Vagina (tissue), 2 donors: ENCODE measurements at regions not wholly inside any gene's neighbourhood (a gene's known extent, or its start where the extent isn't known, plus 50 kb on each side); places are given as distances from the start of the nearest gene placed in this dataset.

ENCODE experiments used
- DNase-seq, 2 donors: peaks; one replicate each; pipeline ENCODE4 v3.0.0-alpha.2; 2017; ENCODE audit errors: extremely low spot score in 2 of 2
- H3K27ac ChIP-seq: fragments of 200-600 bp; sonication (generic); one replicate; pipeline ENCODE4 v1.5.1; 2019
- H3K27me3 ChIP-seq: fragments of 200-600 bp; sonication (generic); one replicate; pipeline ENCODE4 v1.5.1; 2019
- H3K36me3 ChIP-seq, 2 donors: fragments of 200-600 bp; sonication (generic); one replicate each; pipeline ENCODE4 v1.5.1; 2017 to 2019
- H3K4me1 ChIP-seq: fragments of 200-600 bp; sonication (generic); one replicate; pipeline ENCODE4 v1.5.1; 2019
- H3K4me3 ChIP-seq, 2 donors: fragments of 200-600 bp; sonication (generic); 1 replicate in 1 of 2; 2 replicates in 1 of 2; pipeline ENCODE4 v1.5.1; 2016 to 2019
- H3K9me3 ChIP-seq: fragments of 200-600 bp; sonication (generic); one replicate; pipeline ENCODE4 v1.5.1; 2019
- POLR2A ChIP-seq, 2 donors: fragments of 450-650 bp; IDR thresholded peaks; one replicate each; pipeline ENCODE4 v1.6.1; 2017; ENCODE audit warnings: antibody characterized with exemption in 2 of 2, mild to moderate bottlenecking in 2 of 2, moderate library complexity in 2 of 2
- POLR2AphosphoS5 ChIP-seq, 2 donors: sonication (generic); formaldehyde crosslinking; IDR thresholded peaks; one replicate each; pipeline ENCODE4 v1.9.0; 2017; ENCODE audit warnings: antibody characterized with exemption in 2 of 2, mild to moderate bottlenecking in 2 of 2, low read depth in 1 of 2; ENCODE audit not compliant: insufficient read depth in 1 of 2
- intact Hi-C: fragments of 100-400 bp; cut with DNase I; formaldehyde crosslinking; loops from one replicate; pipeline ENCODE4 v1.15.1; 2023
- TF ChIP-seq, protein P1 (sequence below), 3 experiments: fragments of 450-650 bp in 2 of 3; fragments of 200-600 bp in 1 of 3; sonication (generic) in 1 of 3; IDR thresholded peaks; one replicate each; pipeline ENCODE4 v1.5.1; 2017 to 2019; ENCODE audit warnings: antibody characterized with exemption in 3 of 3, mild to moderate bottlenecking in 2 of 3, moderate library complexity in 2 of 3

DNA sequence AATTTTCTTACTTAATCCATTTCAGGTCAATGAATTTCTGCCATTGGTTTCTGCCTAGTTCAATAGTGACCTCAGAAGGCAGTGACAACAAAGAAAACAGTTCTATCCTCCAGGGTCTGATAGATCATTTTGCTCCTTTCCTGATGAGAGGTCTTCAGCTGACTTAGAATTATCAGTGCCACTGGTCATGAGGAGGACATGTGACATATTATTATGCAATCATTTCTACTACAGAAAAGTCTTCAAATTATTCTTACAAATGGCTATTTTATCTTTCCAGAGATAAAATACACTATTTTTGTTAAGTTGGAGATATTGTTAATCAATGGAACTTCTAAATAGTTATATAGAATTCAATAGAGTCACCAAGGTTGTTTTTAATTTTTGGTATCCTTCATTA, 360.0 kb upstream of the GALNT5 start:
- H3K27me3 ChIP-seq = no peaks in the 10 kb centered on the region
- TF ChIP-seq, protein P1, sequence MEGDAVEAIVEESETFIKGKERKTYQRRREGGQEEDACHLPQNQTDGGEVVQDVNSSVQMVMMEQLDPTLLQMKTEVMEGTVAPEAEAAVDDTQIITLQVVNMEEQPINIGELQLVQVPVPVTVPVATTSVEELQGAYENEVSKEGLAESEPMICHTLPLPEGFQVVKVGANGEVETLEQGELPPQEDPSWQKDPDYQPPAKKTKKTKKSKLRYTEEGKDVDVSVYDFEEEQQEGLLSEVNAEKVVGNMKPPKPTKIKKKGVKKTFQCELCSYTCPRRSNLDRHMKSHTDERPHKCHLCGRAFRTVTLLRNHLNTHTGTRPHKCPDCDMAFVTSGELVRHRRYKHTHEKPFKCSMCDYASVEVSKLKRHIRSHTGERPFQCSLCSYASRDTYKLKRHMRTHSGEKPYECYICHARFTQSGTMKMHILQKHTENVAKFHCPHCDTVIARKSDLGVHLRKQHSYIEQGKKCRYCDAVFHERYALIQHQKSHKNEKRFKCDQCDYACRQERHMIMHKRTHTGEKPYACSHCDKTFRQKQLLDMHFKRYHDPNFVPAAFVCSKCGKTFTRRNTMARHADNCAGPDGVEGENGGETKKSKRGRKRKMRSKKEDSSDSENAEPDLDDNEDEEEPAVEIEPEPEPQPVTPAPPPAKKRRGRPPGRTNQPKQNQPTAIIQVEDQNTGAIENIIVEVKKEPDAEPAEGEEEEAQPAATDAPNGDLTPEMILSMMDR (IDR thresholded peaks at IDR 0.05) = no peak
- TF ChIP-seq POLR2A (IDR thresholded peaks at IDR 0.05) = no peak
- no peak for TF ChIP-seq POLR2AphosphoS5 (IDR thresholded peaks at IDR 0.05; ENCODE audit: insufficient read depth in 1 of 2, low read depth in 1 of 2)
- H3K4me3 ChIP-seq = no peak overlapping the region
- no peak for DNase-seq
- no peaks in the 10 kb centered on the region for H3K9me3 ChIP-seq
- no peak overlapping the region for H3K27ac ChIP-seq
- H3K36me3 ChIP-seq = no peaks in the 10 kb centered on the region
- H3K4me1 ChIP-seq = no peaks in the 10 kb centered on the region
- intact Hi-C loops = no loop called here

DNA sequence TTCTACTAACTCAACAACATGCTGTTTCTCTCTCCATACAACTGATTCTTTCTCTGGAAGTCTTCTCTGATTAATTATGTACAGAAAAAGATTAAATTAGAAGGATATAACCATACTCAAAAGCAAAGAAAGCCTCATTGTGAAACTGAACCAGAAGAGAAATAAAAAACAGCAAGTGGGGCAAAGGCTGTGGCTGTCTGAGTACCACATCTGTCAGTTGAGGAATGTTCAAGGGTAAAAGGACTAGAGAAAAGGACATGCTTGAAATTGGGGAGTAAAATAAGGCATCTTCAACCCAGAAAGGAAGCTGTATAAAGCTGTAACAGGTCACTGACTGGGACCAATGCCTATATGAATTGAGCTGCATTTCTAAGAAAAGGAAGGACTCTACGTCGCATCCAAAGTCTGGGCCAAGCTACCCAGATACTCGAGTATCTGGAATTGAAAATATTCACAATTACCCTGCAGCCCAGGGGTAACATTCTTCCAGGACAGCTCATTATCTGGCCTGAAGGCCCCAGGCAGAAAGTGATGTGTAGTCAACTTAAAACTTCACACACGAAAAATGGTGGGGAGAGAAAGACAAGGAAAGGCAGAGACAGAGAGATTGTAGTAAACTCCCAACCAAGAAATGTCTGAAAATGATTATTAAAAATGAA, 356.0 kb upstream of the GALNT5 start:
- Histone ChIP-seq H3K27me3 (no peaks in the 10 kb centered on the region), H3K4me1 (no peaks in the 10 kb centered on the region), H3K9me3 (no peaks in the 10 kb centered on the region), H3K27ac (no peak overlapping the region), H3K4me3 (no peak overlapping the region), H3K36me3 (no peaks in the 10 kb centered on the region)
- no peak for DNase-seq
- intact Hi-C loops = no loop called here
- TF ChIP-seq POLR2AphosphoS5 (IDR thresholded peaks at IDR 0.05; ENCODE audit: insufficient read depth in 1 of 2, low read depth in 1 of 2) = no peak
- TF ChIP-seq, protein P1 (IDR thresholded peaks at IDR 0.05) = no peak
- TF ChIP-seq POLR2A (IDR thresholded peaks at IDR 0.05) = no peak

DNA sequence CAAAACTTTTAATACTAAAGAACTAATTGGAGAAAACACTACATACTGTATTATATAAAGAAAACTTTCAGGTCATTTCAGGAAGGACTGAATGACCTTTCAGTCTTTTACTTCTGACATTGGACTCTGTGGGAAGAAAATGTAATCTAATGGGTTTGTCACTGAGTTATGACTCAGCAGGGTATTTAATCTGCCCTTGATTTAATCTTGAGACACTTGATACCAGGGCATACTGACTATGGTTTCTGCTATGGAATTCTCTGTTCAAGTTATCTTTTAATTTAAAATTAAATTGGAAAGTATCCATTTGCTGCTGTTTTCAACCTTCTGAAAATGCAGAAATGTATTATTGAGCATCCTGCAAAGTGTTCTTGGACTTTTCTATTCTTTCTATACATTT, 354.2 kb upstream of the GALNT5 start:
- intact Hi-C loops = no loop called here
- no peaks in the 10 kb centered on the region for H3K4me1 ChIP-seq
- H3K4me3 ChIP-seq = no peak overlapping the region
- H3K27ac ChIP-seq = no peak overlapping the region
- TF ChIP-seq, protein P1 (IDR thresholded peaks at IDR 0.05) = no peak
- no peak for TF ChIP-seq POLR2A (IDR thresholded peaks at IDR 0.05)
- TF ChIP-seq POLR2AphosphoS5 (IDR thresholded peaks at IDR 0.05; ENCODE audit: insufficient read depth in 1 of 2, low read depth in 1 of 2) = no peak
- H3K27me3 ChIP-seq = no peaks in the 10 kb centered on the region
- no peaks in the 10 kb centered on the region for H3K36me3 ChIP-seq
- DNase-seq = no peak
- H3K9me3 ChIP-seq = no peaks in the 10 kb centered on the region

DNA sequence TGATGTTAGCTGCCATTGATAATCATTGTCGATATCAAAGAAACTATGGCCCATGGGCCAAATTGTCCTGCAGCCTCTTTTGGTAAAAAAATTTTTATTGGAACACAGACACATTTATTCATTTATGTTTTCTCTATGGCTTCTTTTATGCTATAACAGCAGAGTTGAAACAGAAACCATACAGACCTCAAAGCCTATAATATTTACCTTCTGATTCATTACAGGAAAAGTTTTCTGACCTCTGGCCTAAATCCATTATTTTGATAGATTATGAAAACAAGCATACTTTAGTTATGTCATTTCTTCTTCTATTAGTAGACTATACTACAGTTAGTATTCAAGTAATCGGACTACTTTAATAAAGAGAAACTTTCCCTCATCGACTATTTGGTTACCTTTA, 349.7 kb upstream of the GALNT5 start:
- no peaks in the 10 kb centered on the region for H3K9me3 ChIP-seq
- no peaks in the 10 kb centered on the region for H3K27me3 ChIP-seq

DNA sequence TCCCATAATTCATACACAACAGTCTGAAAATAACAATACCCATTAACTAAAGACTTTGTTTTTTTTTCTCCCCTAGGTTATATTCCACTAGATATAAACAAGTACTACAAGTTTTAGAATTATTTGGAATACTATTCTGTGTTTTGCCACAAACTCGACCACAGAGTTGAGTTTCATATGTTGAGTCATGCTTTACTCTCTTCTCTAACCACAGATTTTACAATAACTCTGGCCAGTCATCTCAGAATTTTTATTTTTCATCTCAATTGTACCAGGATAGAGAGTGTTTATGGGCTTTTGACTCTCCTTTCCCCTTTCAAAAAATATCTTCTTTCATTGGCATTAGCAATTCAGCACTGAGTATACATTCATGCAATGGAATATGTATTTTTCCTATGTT, 348.7 kb upstream of the GALNT5 start:
- Histone ChIP-seq H3K27me3 (no peaks in the 10 kb centered on the region), H3K27ac (no peak overlapping the region), H3K36me3 (no peaks in the 10 kb centered on the region), H3K4me3 (no peak overlapping the region), H3K4me1 (no peaks in the 10 kb centered on the region), H3K9me3 (no peaks in the 10 kb centered on the region)
- TF ChIP-seq, protein P1 (IDR thresholded peaks at IDR 0.05) = no peak
- TF ChIP-seq POLR2AphosphoS5 (IDR thresholded peaks at IDR 0.05; ENCODE audit: insufficient read depth in 1 of 2, low read depth in 1 of 2) (no peak), POLR2A (IDR thresholded peaks at IDR 0.05) (no peak)
- intact Hi-C loops = no loop called here
- DNase-seq = no peak

More for the DNA sequence above, 349.7 kb upstream of the GALNT5 start:
- intact Hi-C loops = no loop called here
- DNase-seq = no peak
- Histone ChIP-seq H3K4me1 (no peaks in the 10 kb centered on the region), H3K36me3 (no peaks in the 10 kb centered on the region), H3K4me3 (no peak overlapping the region), H3K27ac (no peak overlapping the region)
- TF ChIP-seq POLR2AphosphoS5 (IDR thresholded peaks at IDR 0.05; ENCODE audit: insufficient read depth in 1 of 2, low read depth in 1 of 2) (no peak), POLR2A (IDR thresholded peaks at IDR 0.05) (no peak)
- TF ChIP-seq, protein P1 (IDR thresholded peaks at IDR 0.05) = no peak
